ENCODE measurements at regions not wholly inside any gene's neighbourhood (a gene's known extent, or its start where the extent isn't known, plus 50 kb on each side); places are given as distances from the start of the nearest gene placed in this dataset.

DNA sequence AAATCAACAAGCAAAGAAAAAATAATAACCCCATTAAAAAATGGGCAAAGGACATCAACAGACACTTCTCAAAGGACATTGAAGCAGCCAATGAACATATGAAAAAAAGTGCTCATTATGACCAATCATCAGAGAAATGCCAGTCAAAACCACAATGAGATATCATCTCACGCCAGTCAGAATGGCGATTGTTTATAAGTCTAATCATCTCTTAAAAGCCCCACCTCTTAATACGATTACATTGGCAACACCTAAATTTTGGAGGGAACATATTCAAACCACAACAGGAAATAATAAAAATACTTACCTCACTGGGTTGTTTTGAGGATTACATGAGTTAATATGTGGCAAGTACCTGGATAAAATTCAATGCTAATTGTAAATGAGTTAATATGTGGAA is 57.1 kb upstream of the PLPPR4 start (continued):
- TF ChIP-seq, protein P1, sequence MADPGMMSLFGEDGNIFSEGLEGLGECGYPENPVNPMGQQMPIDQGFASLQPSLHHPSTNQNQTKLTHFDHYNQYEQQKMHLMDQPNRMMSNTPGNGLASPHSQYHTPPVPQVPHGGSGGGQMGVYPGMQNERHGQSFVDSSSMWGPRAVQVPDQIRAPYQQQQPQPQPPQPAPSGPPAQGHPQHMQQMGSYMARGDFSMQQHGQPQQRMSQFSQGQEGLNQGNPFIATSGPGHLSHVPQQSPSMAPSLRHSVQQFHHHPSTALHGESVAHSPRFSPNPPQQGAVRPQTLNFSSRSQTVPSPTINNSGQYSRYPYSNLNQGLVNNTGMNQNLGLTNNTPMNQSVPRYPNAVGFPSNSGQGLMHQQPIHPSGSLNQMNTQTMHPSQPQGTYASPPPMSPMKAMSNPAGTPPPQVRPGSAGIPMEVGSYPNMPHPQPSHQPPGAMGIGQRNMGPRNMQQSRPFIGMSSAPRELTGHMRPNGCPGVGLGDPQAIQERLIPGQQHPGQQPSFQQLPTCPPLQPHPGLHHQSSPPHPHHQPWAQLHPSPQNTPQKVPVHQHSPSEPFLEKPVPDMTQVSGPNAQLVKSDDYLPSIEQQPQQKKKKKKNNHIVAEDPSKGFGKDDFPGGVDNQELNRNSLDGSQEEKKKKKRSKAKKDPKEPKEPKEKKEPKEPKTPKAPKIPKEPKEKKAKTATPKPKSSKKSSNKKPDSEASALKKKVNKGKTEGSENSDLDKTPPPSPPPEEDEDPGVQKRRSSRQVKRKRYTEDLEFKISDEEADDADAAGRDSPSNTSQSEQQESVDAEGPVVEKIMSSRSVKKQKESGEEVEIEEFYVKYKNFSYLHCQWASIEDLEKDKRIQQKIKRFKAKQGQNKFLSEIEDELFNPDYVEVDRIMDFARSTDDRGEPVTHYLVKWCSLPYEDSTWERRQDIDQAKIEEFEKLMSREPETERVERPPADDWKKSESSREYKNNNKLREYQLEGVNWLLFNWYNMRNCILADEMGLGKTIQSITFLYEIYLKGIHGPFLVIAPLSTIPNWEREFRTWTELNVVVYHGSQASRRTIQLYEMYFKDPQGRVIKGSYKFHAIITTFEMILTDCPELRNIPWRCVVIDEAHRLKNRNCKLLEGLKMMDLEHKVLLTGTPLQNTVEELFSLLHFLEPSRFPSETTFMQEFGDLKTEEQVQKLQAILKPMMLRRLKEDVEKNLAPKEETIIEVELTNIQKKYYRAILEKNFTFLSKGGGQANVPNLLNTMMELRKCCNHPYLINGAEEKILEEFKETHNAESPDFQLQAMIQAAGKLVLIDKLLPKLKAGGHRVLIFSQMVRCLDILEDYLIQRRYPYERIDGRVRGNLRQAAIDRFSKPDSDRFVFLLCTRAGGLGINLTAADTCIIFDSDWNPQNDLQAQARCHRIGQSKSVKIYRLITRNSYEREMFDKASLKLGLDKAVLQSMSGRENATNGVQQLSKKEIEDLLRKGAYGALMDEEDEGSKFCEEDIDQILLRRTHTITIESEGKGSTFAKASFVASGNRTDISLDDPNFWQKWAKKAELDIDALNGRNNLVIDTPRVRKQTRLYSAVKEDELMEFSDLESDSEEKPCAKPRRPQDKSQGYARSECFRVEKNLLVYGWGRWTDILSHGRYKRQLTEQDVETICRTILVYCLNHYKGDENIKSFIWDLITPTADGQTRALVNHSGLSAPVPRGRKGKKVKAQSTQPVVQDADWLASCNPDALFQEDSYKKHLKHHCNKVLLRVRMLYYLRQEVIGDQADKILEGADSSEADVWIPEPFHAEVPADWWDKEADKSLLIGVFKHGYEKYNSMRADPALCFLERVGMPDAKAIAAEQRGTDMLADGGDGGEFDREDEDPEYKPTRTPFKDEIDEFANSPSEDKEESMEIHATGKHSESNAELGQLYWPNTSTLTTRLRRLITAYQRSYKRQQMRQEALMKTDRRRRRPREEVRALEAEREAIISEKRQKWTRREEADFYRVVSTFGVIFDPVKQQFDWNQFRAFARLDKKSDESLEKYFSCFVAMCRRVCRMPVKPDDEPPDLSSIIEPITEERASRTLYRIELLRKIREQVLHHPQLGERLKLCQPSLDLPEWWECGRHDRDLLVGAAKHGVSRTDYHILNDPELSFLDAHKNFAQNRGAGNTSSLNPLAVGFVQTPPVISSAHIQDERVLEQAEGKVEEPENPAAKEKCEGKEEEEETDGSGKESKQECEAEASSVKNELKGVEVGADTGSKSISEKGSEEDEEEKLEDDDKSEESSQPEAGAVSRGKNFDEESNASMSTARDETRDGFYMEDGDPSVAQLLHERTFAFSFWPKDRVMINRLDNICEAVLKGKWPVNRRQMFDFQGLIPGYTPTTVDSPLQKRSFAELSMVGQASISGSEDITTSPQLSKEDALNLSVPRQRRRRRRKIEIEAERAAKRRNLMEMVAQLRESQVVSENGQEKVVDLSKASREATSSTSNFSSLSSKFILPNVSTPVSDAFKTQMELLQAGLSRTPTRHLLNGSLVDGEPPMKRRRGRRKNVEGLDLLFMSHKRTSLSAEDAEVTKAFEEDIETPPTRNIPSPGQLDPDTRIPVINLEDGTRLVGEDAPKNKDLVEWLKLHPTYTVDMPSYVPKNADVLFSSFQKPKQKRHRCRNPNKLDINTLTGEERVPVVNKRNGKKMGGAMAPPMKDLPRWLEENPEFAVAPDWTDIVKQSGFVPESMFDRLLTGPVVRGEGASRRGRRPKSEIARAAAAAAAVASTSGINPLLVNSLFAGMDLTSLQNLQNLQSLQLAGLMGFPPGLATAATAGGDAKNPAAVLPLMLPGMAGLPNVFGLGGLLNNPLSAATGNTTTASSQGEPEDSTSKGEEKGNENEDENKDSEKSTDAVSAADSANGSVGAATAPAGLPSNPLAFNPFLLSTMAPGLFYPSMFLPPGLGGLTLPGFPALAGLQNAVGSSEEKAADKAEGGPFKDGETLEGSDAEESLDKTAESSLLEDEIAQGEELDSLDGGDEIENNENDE (IDR thresholded peaks at IDR 0.05; ENCODE audit: insufficient replicate concordance, low read length) = no peak
- TF ChIP-seq NANOG (IDR thresholded peaks at IDR 0.05; ENCODE audit: insufficient read depth, low read depth, low read length, poor library complexity, severe bottlenecking) (no peak), HDAC6 (IDR thresholded peaks at IDR 0.05; ENCODE audit: low read depth, low read length) (no peak), CREB1 (IDR thresholded peaks at IDR 0.05) (no peak), TEAD4 (IDR thresholded peaks at IDR 0.05; ENCODE audit: low read depth, low read length) (no peak), SRF (IDR thresholded peaks at IDR 0.05; ENCODE audit: low read depth, low read length) (no peak)
